ENCODE measurements at regions not wholly inside any gene's neighbourhood (a gene's known extent, or its start where the extent isn't known, plus 50 kb on each side); places are given as distances from the start of the nearest gene placed in this dataset.

- TF ChIP-seq CTCF (conservative IDR thresholded peaks at IDR 0.05) (no peak), EZH2 (IDR thresholded peaks at IDR 0.05; ENCODE audit: low read depth) (no peak)
Observed at GRCh38 chr7:22557167-22557566, 57.2 kb upstream of the STEAP1B start.
